ENCODE measurements at regions not wholly inside any gene's neighbourhood (a gene's known extent, or its start where the extent isn't known, plus 50 kb on each side); places are given as distances from the start of the nearest gene placed in this dataset.

- no peak for DNase-seq
Observed at GRCh38 chr9:134214386-134214765, 50.0 kb upstream of the RNU6ATAC start.

- DNase-seq: no peak
Observed at GRCh38 chr9:134214766-134215419, 50.5 kb upstream of the RNU6ATAC start.

GRCh38 chr9:134215420-134215698, 51.0 kb upstream of the RNU6ATAC start:
- no peak for DNase-seq

GRCh38 chr9:134215699-134216448, 51.5 kb upstream of the RNU6ATAC start:
- DNase-seq: no peak

GRCh38 chr9:134216449-134216951, 52.1 kb upstream of the RNU6ATAC start:
- DNase-seq: no peak

GRCh38 chr9:134216961-134217360, 52.6 kb upstream of the RNU6ATAC start:
- no peak for DNase-seq

GRCh38 chr9:134217431-134218210, 53.3 kb upstream of the RNU6ATAC start:
- DNase-seq: no peak

- no peak for DNase-seq
Observed at GRCh38 chr9:134218230-134218629, 53.9 kb upstream of the RNU6ATAC start.

- DNase-seq: no peak
Observed at GRCh38 chr9:134219646-134220060, 55.3 kb upstream of the RNU6ATAC start.

GRCh38 chr9:134220311-134220710, 55.9 kb upstream of the RNU6ATAC start:
- no peak for DNase-seq

- no peak for DNase-seq
Observed at GRCh38 chr9:134221273-134222017, 57.1 kb upstream of the RNU6ATAC start.

GRCh38 chr9:134222018-134222573, 57.7 kb upstream of the RNU6ATAC start:
- DNase-seq: no peak

GRCh38 chr9:134223091-134223490, 58.7 kb upstream of the RNU6ATAC start:
- no peak for DNase-seq

- DNase-seq: no peak
Observed at GRCh38 chr9:134223591-134224122, 59.3 kb upstream of the RNU6ATAC start.

GRCh38 chr9:134224127-134224526, 59.8 kb upstream of the RNU6ATAC start:
- DNase-seq: no peak

- DNase-seq: no peak
Observed at GRCh38 chr9:134224567-134225093, 60.3 kb upstream of the RNU6ATAC start.

- DNase-seq: no peak
Observed at GRCh38 chr9:134225186-134225585, 60.8 kb upstream of the RNU6ATAC start.

GRCh38 chr9:134225816-134226215, 61.5 kb upstream of the RNU6ATAC start:
- DNase-seq: no peak

GRCh38 chr9:134226221-134226930, 62.0 kb upstream of the RNU6ATAC start:
- no peak for DNase-seq

GRCh38 chr9:134227451-134228411, 63.4 kb upstream of the RNU6ATAC start:
- no peak for DNase-seq
